AG09309 (cell line): ENCODE measurements at regions not wholly inside any gene's neighbourhood (a gene's known extent, or its start where the extent isn't known, plus 50 kb on each side); places are given as distances from the start of the nearest gene placed in this dataset.

Experiments used
- DNase-seq: peaks from one replicate; pipeline ENCODE4 v3.0.0-alpha.2; 2010; ENCODE audit warnings: low read depth
- H3K4me3 ChIP-seq: 2 replicates; pipeline ENCODE4 v1.5.1; 2011; ENCODE audit warnings: mild to moderate bottlenecking, low read depth, low read length, moderate library complexity; ENCODE audit not compliant: control insufficient read depth
- CTCF ChIP-seq: IDR thresholded peaks from 2 replicates; pipeline ENCODE4 v1.5.1; 2011; ENCODE audit warnings: mild to moderate bottlenecking, low read depth, low read length, inconsistent platforms; ENCODE audit not compliant: insufficient read depth, control insufficient read depth; ENCODE audit errors: missing control alignments

GRCh38 chr12:5217936-5218335, 174.3 kb downstream of the KCNA5 start:
- TF ChIP-seq CTCF, result no peak
- H3K4me3 ChIP-seq, result no peak overlapping the region
- no peak for DNase-seq

GRCh38 chr12:5220099-5220498, 176.4 kb downstream of the KCNA5 start:
- no peak for DNase-seq
- no peak for TF ChIP-seq CTCF
- no peak overlapping the region for H3K4me3 ChIP-seq

- no peak for TF ChIP-seq CTCF
- no peak for DNase-seq
- no peak overlapping the region for H3K4me3 ChIP-seq
Observed at GRCh38 chr12:5220835-5221234, 177.2 kb downstream of the KCNA5 start.

GRCh38 chr12:5222011-5222461, 178.4 kb downstream of the KCNA5 start:
- DNase-seq, result no peak
- no peak overlapping the region for H3K4me3 ChIP-seq
- TF ChIP-seq CTCF, result no peak

GRCh38 chr12:5222729-5223128, 179.1 kb downstream of the KCNA5 start:
- no peak for TF ChIP-seq CTCF
- no peak overlapping the region for H3K4me3 ChIP-seq
- no peak for DNase-seq

GRCh38 chr12:5223881-5224280, 180.2 kb downstream of the KCNA5 start:
- TF ChIP-seq CTCF, result no peak
- H3K4me3 ChIP-seq, result no peak overlapping the region
- no peak for DNase-seq

GRCh38 chr12:5226581-5226980, 182.9 kb downstream of the KCNA5 start:
- H3K4me3 ChIP-seq, result no peak overlapping the region
- no peak for TF ChIP-seq CTCF
- DNase-seq, result no peak
